ENCODE measurements at regions not wholly inside any gene's neighbourhood (a gene's known extent, or its start where the extent isn't known, plus 50 kb on each side); places are given as distances from the start of the nearest gene placed in this dataset.

DNA sequence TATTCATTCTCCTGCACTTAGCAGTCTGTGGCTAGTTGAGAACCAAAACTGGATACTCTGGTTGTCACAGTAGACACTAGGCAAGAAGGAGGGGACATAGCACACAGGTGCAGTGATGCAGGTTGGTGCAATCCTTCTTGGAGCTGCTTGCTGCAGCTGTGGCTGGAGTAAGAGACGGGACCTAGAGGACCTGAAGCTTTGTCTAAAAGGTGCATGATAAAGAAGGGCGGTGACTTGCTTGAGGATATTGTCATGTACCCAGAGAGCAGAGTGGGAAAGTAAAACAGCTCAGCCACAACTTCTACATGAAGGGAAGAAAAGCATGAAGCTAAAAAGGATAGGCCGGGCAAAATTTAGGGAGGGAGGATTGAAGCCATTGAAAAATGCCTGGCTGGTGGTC, 304.1 kb upstream of the KIRREL3 start:
- H3K36me3 ChIP-seq (ENCODE audit: control insufficient read depth, insufficient read depth, low read length) = no peaks in the 10 kb centered on the region
- TF ChIP-seq, protein P1, sequence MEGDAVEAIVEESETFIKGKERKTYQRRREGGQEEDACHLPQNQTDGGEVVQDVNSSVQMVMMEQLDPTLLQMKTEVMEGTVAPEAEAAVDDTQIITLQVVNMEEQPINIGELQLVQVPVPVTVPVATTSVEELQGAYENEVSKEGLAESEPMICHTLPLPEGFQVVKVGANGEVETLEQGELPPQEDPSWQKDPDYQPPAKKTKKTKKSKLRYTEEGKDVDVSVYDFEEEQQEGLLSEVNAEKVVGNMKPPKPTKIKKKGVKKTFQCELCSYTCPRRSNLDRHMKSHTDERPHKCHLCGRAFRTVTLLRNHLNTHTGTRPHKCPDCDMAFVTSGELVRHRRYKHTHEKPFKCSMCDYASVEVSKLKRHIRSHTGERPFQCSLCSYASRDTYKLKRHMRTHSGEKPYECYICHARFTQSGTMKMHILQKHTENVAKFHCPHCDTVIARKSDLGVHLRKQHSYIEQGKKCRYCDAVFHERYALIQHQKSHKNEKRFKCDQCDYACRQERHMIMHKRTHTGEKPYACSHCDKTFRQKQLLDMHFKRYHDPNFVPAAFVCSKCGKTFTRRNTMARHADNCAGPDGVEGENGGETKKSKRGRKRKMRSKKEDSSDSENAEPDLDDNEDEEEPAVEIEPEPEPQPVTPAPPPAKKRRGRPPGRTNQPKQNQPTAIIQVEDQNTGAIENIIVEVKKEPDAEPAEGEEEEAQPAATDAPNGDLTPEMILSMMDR (IDR thresholded peaks at IDR 0.05; ENCODE audit: insufficient read depth, low read length, severe bottlenecking) = no peak
- FAIRE-seq = no peak
- no peak for DNase-seq (ENCODE audit: low read depth)
- H3K4me3 ChIP-seq (ENCODE audit: low read depth, low read length) = no peak overlapping the region
- H3K27me3 ChIP-seq (ENCODE audit: control insufficient read depth, insufficient read depth, low read length) = no peaks in the 10 kb centered on the region

DNA sequence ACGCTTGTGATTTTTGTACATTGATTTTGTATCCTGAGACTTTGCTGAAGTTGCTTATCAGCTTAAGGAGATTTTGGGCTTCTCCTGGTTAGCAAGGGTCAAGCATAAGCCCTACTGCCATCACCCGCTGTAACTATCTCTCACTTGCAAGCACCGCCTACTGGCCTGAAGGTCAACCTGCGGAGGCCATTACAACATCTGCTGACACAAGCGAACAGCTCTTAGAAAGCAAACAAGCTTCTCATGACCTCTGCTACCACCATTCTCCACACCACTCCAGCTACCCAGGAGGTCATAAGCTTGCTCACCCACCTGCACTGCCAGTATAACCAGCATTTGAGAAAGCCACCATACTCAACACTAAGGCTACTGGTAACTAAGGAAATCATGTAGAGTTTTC, 288.4 kb upstream of the KIRREL3 start:
- Histone ChIP-seq H3K4me3 (ENCODE audit: low read depth, low read length) (no peak overlapping the region), H3K27me3 (ENCODE audit: control insufficient read depth, insufficient read depth, low read length) (no peaks in the 10 kb centered on the region), H3K36me3 (ENCODE audit: control insufficient read depth, insufficient read depth, low read length) (no peaks in the 10 kb centered on the region)
- TF ChIP-seq, protein P1 (IDR thresholded peaks at IDR 0.05; ENCODE audit: insufficient read depth, low read length, severe bottlenecking) = no peak
- FAIRE-seq (no peak), DNase-seq (ENCODE audit: low read depth) (no peak)

DNA sequence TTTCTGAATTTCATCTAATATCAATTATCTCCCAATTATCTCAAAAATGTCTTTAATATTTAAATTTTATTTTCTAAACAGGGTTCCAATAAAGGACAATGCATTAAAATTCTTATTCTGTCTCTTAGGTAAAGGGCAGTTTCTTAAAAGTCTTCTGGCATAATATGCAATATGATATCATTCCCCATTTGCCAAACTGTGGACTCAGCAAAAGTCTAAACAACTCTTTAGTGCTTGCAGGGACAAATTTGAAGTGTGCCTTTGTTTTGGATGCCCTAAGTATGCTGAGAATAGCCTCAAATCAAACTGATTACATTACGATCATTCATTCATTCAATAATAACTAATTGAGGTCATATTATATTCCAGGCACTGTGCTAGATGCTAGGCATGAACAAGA, 281.0 kb upstream of the KIRREL3 start:
- H3K27me3 ChIP-seq (ENCODE audit: control insufficient read depth, insufficient read depth, low read length) = no peaks in the 10 kb centered on the region
- no peak overlapping the region for H3K4me3 ChIP-seq (ENCODE audit: low read depth, low read length)
- FAIRE-seq = no peak
- DNase-seq (ENCODE audit: low read depth) = no peak
- TF ChIP-seq, protein P1 (IDR thresholded peaks at IDR 0.05; ENCODE audit: insufficient read depth, low read length, severe bottlenecking) = no peak
- no peaks in the 10 kb centered on the region for H3K36me3 ChIP-seq (ENCODE audit: control insufficient read depth, insufficient read depth, low read length)

DNA sequence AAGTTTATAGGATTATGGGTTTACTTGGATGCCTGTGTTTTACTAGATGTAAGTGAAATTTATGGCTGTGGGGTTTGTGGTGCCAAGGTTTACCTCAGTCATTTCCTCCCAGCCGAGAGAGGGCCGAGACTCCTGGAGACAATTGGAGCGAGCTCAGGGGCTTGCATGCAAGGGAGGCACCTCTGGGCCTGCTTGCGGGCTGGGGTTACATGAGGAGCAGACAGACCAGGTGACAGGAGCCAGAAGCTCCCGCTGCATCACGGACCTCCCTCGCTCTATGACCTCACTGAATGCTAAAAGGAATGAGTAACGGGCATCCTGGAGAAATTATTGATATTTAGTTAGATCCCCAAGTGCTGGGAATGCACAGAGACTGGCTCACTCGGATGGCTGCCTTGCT, 275.2 kb upstream of the KIRREL3 start:
- FAIRE-seq (no peak), DNase-seq (ENCODE audit: low read depth) (no peak)
- TF ChIP-seq, protein P1 (IDR thresholded peaks at IDR 0.05; ENCODE audit: insufficient read depth, low read length, severe bottlenecking) = no peak
- Histone ChIP-seq H3K36me3 (ENCODE audit: control insufficient read depth, insufficient read depth, low read length) (no peaks in the 10 kb centered on the region), H3K4me3 (ENCODE audit: low read depth, low read length) (no peak overlapping the region), H3K27me3 (ENCODE audit: control insufficient read depth, insufficient read depth, low read length) (no peaks in the 10 kb centered on the region)

DNA sequence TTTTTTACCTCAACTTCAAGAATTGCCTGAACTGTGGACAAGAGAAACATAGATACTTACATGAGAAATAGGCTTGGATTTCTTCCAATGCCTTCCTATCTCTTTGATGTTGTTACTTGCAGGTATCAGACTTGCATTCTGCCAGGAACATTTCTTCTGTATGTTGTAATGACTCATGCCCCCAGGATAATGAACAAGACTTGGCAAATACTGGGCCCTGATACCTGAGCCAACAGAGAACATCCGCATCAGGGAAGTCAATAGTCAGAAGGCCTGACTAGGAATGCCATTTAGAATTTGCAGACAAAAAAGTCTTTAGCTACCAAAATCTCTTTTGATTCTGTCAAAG, 273.7 kb upstream of the KIRREL3 start:
- TF ChIP-seq, protein P1 (IDR thresholded peaks at IDR 0.05; ENCODE audit: insufficient read depth, low read length, severe bottlenecking) = no peak
- Histone ChIP-seq H3K4me3 (ENCODE audit: low read depth, low read length) (no peak overlapping the region), H3K36me3 (ENCODE audit: control insufficient read depth, insufficient read depth, low read length) (no peaks in the 10 kb centered on the region), H3K27me3 (ENCODE audit: control insufficient read depth, insufficient read depth, low read length) (no peaks in the 10 kb centered on the region)
- DNase-seq (ENCODE audit: low read depth) (peak; percentile 82), FAIRE-seq (no peak)

DNA sequence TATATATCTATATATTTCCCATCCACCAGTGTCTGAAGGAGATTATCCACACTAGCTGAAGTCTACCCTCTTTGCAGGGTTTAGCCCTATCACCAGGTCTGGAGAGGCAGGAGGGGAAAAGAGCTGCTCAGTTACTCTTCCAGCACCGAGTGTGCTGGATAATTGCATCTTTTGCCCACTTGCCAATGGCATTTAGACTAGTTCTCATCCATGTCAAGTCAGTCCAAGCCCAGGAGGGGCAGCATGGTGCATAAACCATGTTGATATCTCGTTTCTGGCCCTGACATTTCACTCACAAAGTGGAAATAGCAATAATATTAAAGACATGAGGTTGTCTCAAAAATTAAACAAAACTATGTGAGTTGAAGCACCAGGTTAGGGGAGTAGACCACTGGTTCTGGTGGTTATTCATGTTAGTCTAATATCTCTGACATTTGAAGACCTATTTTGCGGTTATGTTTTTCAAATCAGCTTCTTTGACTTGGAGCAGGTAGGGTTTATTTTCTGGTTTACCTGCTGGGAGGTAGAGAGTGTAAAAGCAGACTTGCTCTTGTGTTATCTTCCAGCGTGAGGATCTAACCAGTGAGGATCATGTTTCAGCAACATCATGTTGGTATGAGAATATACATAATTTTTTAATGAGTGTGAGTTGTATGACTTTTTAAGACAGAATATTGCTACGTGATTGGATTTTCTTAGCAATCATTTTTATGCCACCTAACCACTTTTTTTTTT, 273.2 kb upstream of the KIRREL3 start:
- DNase-seq (ENCODE audit: low read depth) = no peak
- FAIRE-seq = no peak
- TF ChIP-seq, protein P1 (IDR thresholded peaks at IDR 0.05; ENCODE audit: insufficient read depth, low read length, severe bottlenecking) = no peak
- Histone ChIP-seq H3K27me3 (ENCODE audit: control insufficient read depth, insufficient read depth, low read length) (no peaks in the 10 kb centered on the region), H3K36me3 (ENCODE audit: control insufficient read depth, insufficient read depth, low read length) (no peaks in the 10 kb centered on the region), H3K4me3 (ENCODE audit: low read depth, low read length) (no peak overlapping the region)

Measured in bronchial epithelial cell (primary cell).